HCT116 (cell line): ENCODE measurements at regions not wholly inside any gene's neighbourhood (a gene's known extent, or its start where the extent isn't known, plus 50 kb on each side); places are given as distances from the start of the nearest gene placed in this dataset.

Experiments used
- ATAC-seq: fragments of 200-7000 bp; cut with Tn5 transposase; 2 replicates; pipeline ENCODE4 v1.9.1; 2020; ENCODE audit warnings: mild to moderate bottlenecking, moderate library complexity
- BruUV-seq: library from RNA; stranded (reverse); fragments of 400-500 nt; replicated peaks from 2 replicates; lab custom pipeline; 2021; lab: Mats Ljungman, UMichigan
- CTCF ChIA-PET: fragments of 300-600 bp; sonication (Branson Sonifier 250); formaldehyde crosslinking; loops from one replicate; lab custom pipeline; 2021; ENCODE audit warnings: antibody characterized with exemption; lab: Charles Lee
- POLR2A ChIA-PET: fragments of 300-600, 350-600 bp; sonication (Branson Sonifier 250); formaldehyde crosslinking; loops from one replicate; lab custom pipeline; 2021; ENCODE audit warnings: antibody characterized with exemption; lab: Charles Lee
- RAD21 ChIA-PET, 2 experiments: fragments of 300-600 bp; sonication (Branson Sonifier 250); formaldehyde crosslinking; loops; one replicate each; lab custom pipeline; 2023; ENCODE audit warnings: low total read pairs in 2 of 2; ENCODE audit not compliant: uncharacterized antibody in 2 of 2, unreplicated experiment in 2 of 2, low non-redundant PET in 1 of 2; lab: Charles Lee
- DNase-seq: peaks from one replicate; pipeline ENCODE4 v3.0.0-alpha.2; 2010; ENCODE audit warnings: low read depth, low spot score
- H2AFZ ChIP-seq: fragments of 200-600 bp; shearing (Covaris generic), sonication (generic); 2 replicates; pipeline ENCODE4 v1.6.1; 2017; ENCODE audit warnings: low read depth, mixed run types, mixed read lengths, antibody characterized with exemption, low read length; ENCODE audit not compliant: poor library complexity, severe bottlenecking
- H3K27ac ChIP-seq: 2 replicates; pipeline ENCODE4 v1.5.1; 2012; ENCODE audit warnings: low read depth, low read length
- H3K27me3 ChIP-seq: fragments of 200-600 bp; sonication (generic); 2 replicates; pipeline ENCODE4 v1.6.1; 2016; ENCODE audit warnings: mixed run types, low read length, mixed read lengths; ENCODE audit not compliant: insufficient read depth
- H3K36me3 ChIP-seq, 2 experiments: fragments of 200-500 bp in 1 of 2; fragments of 200-600 bp in 1 of 2; sonication (Bioruptor generic) in 1 of 2; sonication (generic) in 1 of 2; 2 replicates each; pipeline versions ENCODE4 v1.5.1 to v1.6.1; 2014 to 2016; ENCODE audit warnings: low read length in 2 of 2, inconsistent platforms in 1 of 2, mixed read lengths in 1 of 2, mixed run types in 1 of 2; ENCODE audit not compliant: insufficient read depth in 2 of 2, control insufficient read depth in 1 of 2
- H3K4me1 ChIP-seq, 2 experiments: fragments of 200-600 bp in 1 of 2; sonication (generic) in 1 of 2; 2 replicates each; pipeline versions ENCODE4 v1.5.1 to v1.6.1; 2012 to 2017; ENCODE audit warnings: low read length in 2 of 2, inconsistent platforms in 1 of 2, mild to moderate bottlenecking in 1 of 2, mixed read lengths in 1 of 2, mixed run types in 1 of 2, moderate library complexity in 1 of 2; ENCODE audit not compliant: insufficient read depth in 2 of 2, control insufficient read depth in 1 of 2
- H3K4me2 ChIP-seq: fragments of 200-600 bp; sonication (generic); 2 replicates; pipeline ENCODE4 v1.6.1; 2017; ENCODE audit warnings: mixed run types, low read length, mixed read lengths
- H3K4me3 ChIP-seq, 2 experiments: fragments of 200-600 bp in 1 of 2; sonication (generic) in 1 of 2; replicated peaks in 1 of 2; 2 replicates each; pipeline ENCODE4 v1.5.1; 2011 to 2016; ENCODE audit warnings: low read length in 2 of 2, control low read depth in 1 of 2, low read depth in 1 of 2, mild to moderate bottlenecking in 1 of 2, mixed read lengths in 1 of 2, mixed run types in 1 of 2
- H3K79me2 ChIP-seq: fragments of 200-600 bp; sonication (generic); 2 replicates; pipeline ENCODE4 v1.6.1; 2017; ENCODE audit warnings: mild to moderate bottlenecking, mixed run types, low read length, moderate library complexity, mixed read lengths; ENCODE audit not compliant: insufficient read depth
- H3K9ac ChIP-seq: fragments of 200-600 bp; sonication (generic); 2 replicates; pipeline ENCODE4 v1.6.1; 2016; ENCODE audit warnings: low read length, mixed read lengths
- H3K9me2 ChIP-seq: fragments of 200-600 bp; sonication (generic), shearing (Covaris generic); 2 replicates; pipeline ENCODE4 v1.6.1; 2017; ENCODE audit warnings: mixed run types, mild to moderate bottlenecking, moderate library complexity; ENCODE audit not compliant: insufficient read depth
- H3K9me3 ChIP-seq, 2 experiments: fragments of 200-500 bp in 1 of 2; fragments of 200-600 bp in 1 of 2; sonication (Bioruptor generic) in 1 of 2; sonication (generic) in 1 of 2; 2 replicates each; pipeline ENCODE4 v1.6.1; 2014 to 2017; ENCODE audit warnings: low read length in 2 of 2, mixed read lengths in 2 of 2, inconsistent platforms in 1 of 2, low read depth in 1 of 2, mild to moderate bottlenecking in 1 of 2, mixed run types in 1 of 2, moderate library complexity in 1 of 2; ENCODE audit not compliant: control insufficient read depth in 1 of 2, insufficient read depth in 1 of 2
- H4K20me1 ChIP-seq: fragments of 200-600 bp; sonication (generic), shearing (Covaris generic); 2 replicates; pipeline ENCODE4 v1.6.1; 2017; ENCODE audit warnings: mixed run types, mild to moderate bottlenecking, moderate library complexity; ENCODE audit not compliant: insufficient read depth
- ELF1 ChIP-seq: IDR thresholded peaks from 2 replicates; pipeline ENCODE4 v1.6.1; 2012; ENCODE audit warnings: low read depth, borderline replicate concordance
- EZH2phosphoT487 ChIP-seq: fragments of 200-600 bp; IDR thresholded peaks from 2 replicates; pipeline ENCODE4 v1.6.1; 2018; ENCODE audit warnings: antibody characterized with exemption, borderline replicate concordance
- RAD21 ChIP-seq: IDR thresholded peaks from 2 replicates; pipeline ENCODE4 v1.6.1; 2012; ENCODE audit warnings: low read depth, mild to moderate bottlenecking
- SRF ChIP-seq: IDR thresholded peaks from 2 replicates; pipeline ENCODE4 v1.6.1; 2012; ENCODE audit warnings: low read depth
- YY1 ChIP-seq: IDR thresholded peaks from 2 replicates; pipeline ENCODE4 v1.6.1; 2011; ENCODE audit warnings: low read length, low read depth, moderate library complexity, mild to moderate bottlenecking; ENCODE audit not compliant: insufficient replicate concordance; ENCODE audit errors: extremely low read depth
- intact Hi-C: fragments of 100-400 bp; cut with micrococcal nuclease; formaldehyde crosslinking; loops from 2 replicates; pipeline ENCODE4 v1.10.0; 2022
- TF ChIP-seq, protein P1 (sequence below): IDR thresholded peaks from 2 replicates; pipeline ENCODE4 v1.6.1; 2012; ENCODE audit warnings: low read depth
- TF ChIP-seq, protein P2 (sequence below): IDR thresholded peaks from 2 replicates; pipeline ENCODE4 v1.6.1; 2012

DNA sequence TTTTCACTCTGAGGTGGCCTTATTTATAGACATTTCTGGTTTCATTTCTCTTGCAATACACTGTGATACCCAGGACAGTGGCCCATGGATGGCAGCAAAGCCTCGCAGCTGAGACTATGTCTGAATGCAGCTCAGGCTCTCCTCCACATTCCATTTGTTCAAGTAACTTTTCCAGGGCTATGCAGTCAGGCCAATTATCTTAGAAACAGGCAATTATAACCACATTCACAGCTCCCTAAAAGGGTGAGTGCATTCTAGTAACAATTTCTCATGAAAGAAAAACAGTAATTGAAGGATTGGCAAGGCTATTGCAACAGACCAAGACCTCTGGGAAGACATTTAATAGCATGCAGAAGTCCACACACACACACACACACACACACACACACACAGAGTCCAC lies 264.0 kb downstream of the TBC1D4 start:
- ChIA-PET POLR2A (no interaction called here), RAD21 (no interaction called here)
- BruUV-seq: no TSS peak

More for the DNA sequence above, 264.0 kb downstream of the TBC1D4 start:
- CTCF ChIA-PET: no interaction called here
- intact Hi-C loops: loop anchor here (2.0 to 5.0 kb wide), 2 partner anchors 931 to 1495 kb away; no protein-coding TSS in a partner anchor
- Histone ChIP-seq H3K4me3 (no peak overlapping the region), H2AFZ (no peak overlapping the region), H3K79me2 (no peaks in the 10 kb centered on the region), H3K9me2 (no peaks in the 10 kb centered on the region), H4K20me1 (no peaks in the 10 kb centered on the region), H3K4me2 (no peak overlapping the region), H3K27ac (no peak overlapping the region), H3K9ac (no peak overlapping the region), H3K36me3 (no peaks in the 10 kb centered on the region), H3K4me1 (no peaks in the 10 kb centered on the region), H3K9me3 (no peaks in the 10 kb centered on the region), H3K27me3 (peaks cover 16% of the 10 kb centered on the region; the same call in 1 of the 2 replicates)
- DNase-seq: no peak
- ATAC-seq: no peak
- TF ChIP-seq RAD21 (0 out of 2 replicates have a peak, but pooled peaks have one; percentile 13), ELF1 (no peak), SRF (no peak), EZH2phosphoT487 (no peak), YY1 (no peak)
- TF ChIP-seq, protein P1, sequence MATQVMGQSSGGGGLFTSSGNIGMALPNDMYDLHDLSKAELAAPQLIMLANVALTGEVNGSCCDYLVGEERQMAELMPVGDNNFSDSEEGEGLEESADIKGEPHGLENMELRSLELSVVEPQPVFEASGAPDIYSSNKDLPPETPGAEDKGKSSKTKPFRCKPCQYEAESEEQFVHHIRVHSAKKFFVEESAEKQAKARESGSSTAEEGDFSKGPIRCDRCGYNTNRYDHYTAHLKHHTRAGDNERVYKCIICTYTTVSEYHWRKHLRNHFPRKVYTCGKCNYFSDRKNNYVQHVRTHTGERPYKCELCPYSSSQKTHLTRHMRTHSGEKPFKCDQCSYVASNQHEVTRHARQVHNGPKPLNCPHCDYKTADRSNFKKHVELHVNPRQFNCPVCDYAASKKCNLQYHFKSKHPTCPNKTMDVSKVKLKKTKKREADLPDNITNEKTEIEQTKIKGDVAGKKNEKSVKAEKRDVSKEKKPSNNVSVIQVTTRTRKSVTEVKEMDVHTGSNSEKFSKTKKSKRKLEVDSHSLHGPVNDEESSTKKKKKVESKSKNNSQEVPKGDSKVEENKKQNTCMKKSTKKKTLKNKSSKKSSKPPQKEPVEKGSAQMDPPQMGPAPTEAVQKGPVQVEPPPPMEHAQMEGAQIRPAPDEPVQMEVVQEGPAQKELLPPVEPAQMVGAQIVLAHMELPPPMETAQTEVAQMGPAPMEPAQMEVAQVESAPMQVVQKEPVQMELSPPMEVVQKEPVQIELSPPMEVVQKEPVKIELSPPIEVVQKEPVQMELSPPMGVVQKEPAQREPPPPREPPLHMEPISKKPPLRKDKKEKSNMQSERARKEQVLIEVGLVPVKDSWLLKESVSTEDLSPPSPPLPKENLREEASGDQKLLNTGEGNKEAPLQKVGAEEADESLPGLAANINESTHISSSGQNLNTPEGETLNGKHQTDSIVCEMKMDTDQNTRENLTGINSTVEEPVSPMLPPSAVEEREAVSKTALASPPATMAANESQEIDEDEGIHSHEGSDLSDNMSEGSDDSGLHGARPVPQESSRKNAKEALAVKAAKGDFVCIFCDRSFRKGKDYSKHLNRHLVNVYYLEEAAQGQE: no peak
- TF ChIP-seq, protein P2, sequence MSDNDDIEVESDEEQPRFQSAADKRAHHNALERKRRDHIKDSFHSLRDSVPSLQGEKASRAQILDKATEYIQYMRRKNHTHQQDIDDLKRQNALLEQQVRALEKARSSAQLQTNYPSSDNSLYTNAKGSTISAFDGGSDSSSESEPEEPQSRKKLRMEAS: no peak
